Right lobe of liver (tissue), 6 donors: ENCODE measurements at regions not wholly inside any gene's neighbourhood (a gene's known extent, or its start where the extent isn't known, plus 50 kb on each side); places are given as distances from the start of the nearest gene placed in this dataset.
"Not testable (repeated sequence)": the region's sequence is repeated elsewhere in the genome, so short reads cannot be mapped to it uniquely, and the experiment has no call there.

Source experiments
- ATAC-seq, 4 donors: fragments of 200-7000 bp; cut with Tn5 transposase; one replicate each; pipeline ENCODE4 v1.9.1; 2020; ENCODE audit warnings: mild to moderate bottlenecking in 4 of 4, moderate library complexity in 4 of 4
- DNase-seq, 3 donors: peaks; one replicate each; pipeline ENCODE4 v3.0.0-alpha.2; 2020
- H3K27ac ChIP-seq, 3 donors: fragments of 200-600 bp; one replicate each; pipeline ENCODE4 v1.8.0; 2022
- H3K27me3 ChIP-seq, 2 donors: fragments of 200-600 bp; one replicate each; pipeline ENCODE4 v1.8.0; 2022
- H3K36me3 ChIP-seq, 4 donors: fragments of 200-600 bp; sonication (generic) in 1 of 4; one replicate each; pipeline versions ENCODE4 v1.5.1 to v1.8.0; 2017 to 2022; ENCODE audit warnings: control low read depth in 1 of 4
- H3K4me1 ChIP-seq, 4 donors: fragments of 200-600 bp; sonication (generic) in 1 of 4; one replicate each; pipeline versions ENCODE4 v1.5.1 to v1.8.0; 2017 to 2022; ENCODE audit warnings: control low read depth in 1 of 4
- H3K4me3 ChIP-seq, 3 donors: fragments of 200-600 bp; one replicate each; pipeline ENCODE4 v1.8.0; 2022
- H3K9me3 ChIP-seq, 4 donors: fragments of 200-600 bp; sonication (generic) in 1 of 4; one replicate each; pipeline versions ENCODE4 v1.5.1 to v1.8.0; 2017 to 2022; ENCODE audit warnings: control low read depth in 1 of 4
- POLR2A ChIP-seq: fragments of 450-650 bp; IDR thresholded peaks from one replicate; pipeline ENCODE4 v1.6.1; 2017; ENCODE audit warnings: antibody characterized with exemption, mild to moderate bottlenecking
- WGBS: methylation state at CpG from one replicate; pipeline ENCODE4 v1.1.6; 2018; ENCODE audit warnings: low coverage, low lambda C conversion rate; ENCODE audit not compliant: insufficient coverage; ENCODE audit errors: missing lambda C conversion rate; 5-methylcytosine and 5-hydroxymethylcytosine counted together
- intact Hi-C, 2 donors: fragments of 100-400 bp; cut with DNase I; formaldehyde crosslinking; loops; one replicate each; pipeline versions ENCODE4 v1.11.2 to v1.14.1; 2022
- TF ChIP-seq, protein P1 (sequence below), 4 donors: fragments of 200-600 bp in 3 of 4; fragments of 450-650 bp in 1 of 4; IDR thresholded peaks; one replicate each; pipeline versions ENCODE4 v1.5.1 to v1.8.0; 2016 to 2022; ENCODE audit warnings: antibody characterized with exemption in 4 of 4, mild to moderate bottlenecking in 2 of 4
- donor health status: DM: no; HTN: yes; CAD: no.
- donor health status: DM: no; HTN: no; CAD: no.
- donor health status: DM: no; HTN: no; CAD: no.
- donor health status: DM: no; HTN: yes; CAD: no.
- donor health status: DM: no; HTN: yes; CAD: no.

DNA sequence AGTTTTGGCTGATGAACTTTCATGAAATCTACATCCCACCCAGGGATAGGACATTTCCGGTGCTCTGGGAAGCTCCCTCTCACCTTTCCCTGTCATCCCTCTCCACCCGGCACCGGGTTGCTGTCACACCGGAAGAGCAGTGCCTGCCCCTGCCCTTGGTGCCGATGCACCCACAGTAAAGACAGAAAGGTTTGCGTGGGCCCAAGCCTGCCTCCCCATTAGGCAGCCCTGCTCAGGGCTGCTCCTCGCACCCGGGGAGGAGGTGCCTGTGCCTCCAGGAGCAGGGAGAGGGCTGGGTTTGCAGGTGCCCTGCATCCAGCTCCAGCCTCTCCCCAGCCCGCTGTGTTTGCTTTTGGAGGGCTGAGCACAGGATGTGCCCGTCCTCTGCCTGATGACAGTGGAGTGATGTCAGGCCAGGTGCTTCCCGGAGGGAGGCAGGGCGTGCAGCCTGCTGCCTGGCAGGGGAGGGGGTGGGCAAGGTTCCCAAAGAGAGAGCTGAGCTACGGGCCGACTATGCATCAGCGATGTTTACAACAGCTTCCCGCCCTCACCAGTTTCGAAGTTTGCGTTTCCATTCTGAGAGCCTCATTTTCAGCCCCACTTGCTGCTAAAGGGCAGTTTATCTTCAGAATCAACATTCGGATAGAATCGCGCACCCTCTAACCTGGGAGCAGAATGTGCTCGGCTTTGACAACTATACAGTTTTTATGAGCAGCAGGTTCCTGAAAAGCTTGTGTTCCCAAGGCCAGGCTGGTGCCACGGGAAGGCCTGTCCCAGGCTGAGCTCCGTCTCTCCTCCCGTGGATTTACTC, 83.2 kb upstream of the CLDN5 start:
- intact Hi-C loops = no loop called here
- ATAC-seq = peak; percentile 69 to 88 (median 80)
- H3K27ac ChIP-seq = peak overlapping the region; percentile 94 to 99 (median 99)

DNA sequence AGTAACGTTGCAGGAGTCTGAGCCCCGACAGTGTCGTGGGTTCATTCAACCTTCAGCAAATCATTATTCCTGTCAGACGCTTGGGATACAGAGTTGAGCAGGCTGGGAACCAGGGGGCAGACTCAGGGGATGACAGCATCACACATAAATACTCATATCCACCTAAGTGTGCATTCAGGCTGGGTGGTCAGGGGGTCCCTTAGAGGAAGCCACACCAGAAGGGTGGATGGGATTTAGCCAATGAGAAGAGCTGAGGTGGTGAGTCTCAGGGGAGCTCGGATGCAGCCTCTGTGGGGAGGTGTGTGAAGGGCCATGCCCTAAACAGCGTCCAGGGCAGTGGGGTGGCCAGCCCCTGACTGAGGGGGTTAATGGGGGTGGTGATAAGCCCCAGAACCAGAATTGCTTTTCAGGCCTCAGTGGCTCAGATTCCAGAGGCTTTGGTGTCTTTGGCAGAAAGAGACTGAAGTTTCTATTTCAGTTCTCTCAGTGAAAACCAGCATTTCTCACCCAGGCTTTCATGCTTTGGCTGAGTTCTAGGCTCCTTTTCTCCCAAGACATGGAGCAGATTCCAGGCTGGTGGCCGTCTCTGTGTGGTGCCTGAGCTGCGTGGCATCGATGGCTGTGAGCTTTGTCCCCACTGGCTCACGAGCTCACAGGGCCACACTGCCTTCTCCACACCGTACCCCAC, 83.9 kb upstream of the CLDN5 start:
- DNase-seq (no peak), ATAC-seq (no peak)
- TF ChIP-seq, protein P1, sequence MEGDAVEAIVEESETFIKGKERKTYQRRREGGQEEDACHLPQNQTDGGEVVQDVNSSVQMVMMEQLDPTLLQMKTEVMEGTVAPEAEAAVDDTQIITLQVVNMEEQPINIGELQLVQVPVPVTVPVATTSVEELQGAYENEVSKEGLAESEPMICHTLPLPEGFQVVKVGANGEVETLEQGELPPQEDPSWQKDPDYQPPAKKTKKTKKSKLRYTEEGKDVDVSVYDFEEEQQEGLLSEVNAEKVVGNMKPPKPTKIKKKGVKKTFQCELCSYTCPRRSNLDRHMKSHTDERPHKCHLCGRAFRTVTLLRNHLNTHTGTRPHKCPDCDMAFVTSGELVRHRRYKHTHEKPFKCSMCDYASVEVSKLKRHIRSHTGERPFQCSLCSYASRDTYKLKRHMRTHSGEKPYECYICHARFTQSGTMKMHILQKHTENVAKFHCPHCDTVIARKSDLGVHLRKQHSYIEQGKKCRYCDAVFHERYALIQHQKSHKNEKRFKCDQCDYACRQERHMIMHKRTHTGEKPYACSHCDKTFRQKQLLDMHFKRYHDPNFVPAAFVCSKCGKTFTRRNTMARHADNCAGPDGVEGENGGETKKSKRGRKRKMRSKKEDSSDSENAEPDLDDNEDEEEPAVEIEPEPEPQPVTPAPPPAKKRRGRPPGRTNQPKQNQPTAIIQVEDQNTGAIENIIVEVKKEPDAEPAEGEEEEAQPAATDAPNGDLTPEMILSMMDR (IDR thresholded peaks at IDR 0.05) = no peak
- TF ChIP-seq POLR2A = no peak
- 55% methylated on average over 4 of the region's 11 CpGs for WGBS
- Histone ChIP-seq H3K4me3 (no peak overlapping the region), H3K27ac (peak overlapping the region; percentile 87 to 99 (median 99)), H3K4me1 (peaks cover 0 to 46% (median 22%) of the 10 kb centered on the region in 4 donors), H3K9me3 (no peaks in the 10 kb centered on the region), H3K27me3 (no peaks in the 10 kb centered on the region), H3K36me3 (no peaks in the 10 kb centered on the region)
- intact Hi-C loops = no loop called here

More for the DNA sequence above, 83.2 kb upstream of the CLDN5 start:
- H3K36me3 ChIP-seq = no peaks in the 10 kb centered on the region
- H3K27me3 ChIP-seq = no peaks in the 10 kb centered on the region
- H3K4me1 ChIP-seq = peaks cover 0 to 49% (median 24%) of the 10 kb centered on the region in 4 donors
- no peaks in the 10 kb centered on the region for H3K9me3 ChIP-seq
- WGBS = 18% methylated on average over 16 of the region's 25 CpGs
- peak; percentile 93 to 97 (median 96) for DNase-seq
- TF ChIP-seq, protein P1 (IDR thresholded peaks at IDR 0.05) = no peak
- TF ChIP-seq POLR2A = peak; percentile 91
- peak overlapping the region in 1 of 3 donors; percentile 12 for H3K4me3 ChIP-seq

DNA sequence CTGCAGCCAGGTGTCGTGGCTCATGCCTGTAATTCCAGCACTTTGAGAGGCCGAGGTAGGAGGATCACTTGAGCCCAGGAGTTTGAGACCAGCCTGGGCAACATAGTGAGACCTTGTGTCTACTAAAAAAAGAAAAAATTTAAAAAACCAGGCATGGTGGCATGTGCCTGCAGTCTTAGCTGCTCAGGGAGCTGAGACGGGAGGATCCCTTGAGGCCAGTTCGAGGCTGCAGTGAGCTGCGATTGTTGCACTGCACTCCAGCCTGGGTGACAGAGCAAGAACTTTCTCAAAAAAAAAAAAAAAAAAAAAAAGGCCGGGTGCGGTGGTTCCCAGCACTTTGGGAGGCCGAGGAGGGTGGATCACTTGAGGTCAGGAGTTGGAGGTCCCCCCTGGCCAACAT, 85.5 kb upstream of the CLDN5 start:
- H3K36me3 ChIP-seq, intact Hi-C loops, H3K27ac ChIP-seq, H3K4me3 ChIP-seq, H3K9me3 ChIP-seq, DNase-seq, ATAC-seq, H3K27me3 ChIP-seq: not testable (repeated sequence)
- peaks cover 0 to 33% (median 16%) of the 10 kb centered on the region in 4 donors for H3K4me1 ChIP-seq
- 96% methylated on average over 2 of the region's 8 CpGs for WGBS

GRCh38 chr22:19610518-19611253, 86.5 kb upstream of the CLDN5 start:
- DNase-seq (no peak), ATAC-seq (no peak)
- TF ChIP-seq, protein P1 (IDR thresholded peaks at IDR 0.05) = no peak
- TF ChIP-seq POLR2A = no peak
- intact Hi-C loops = no loop called here
- WGBS = 61% methylated on average over 7 of the region's 14 CpGs
- Histone ChIP-seq H3K36me3 (no peaks in the 10 kb centered on the region), H3K27ac (no peak overlapping the region), H3K4me3 (no peak overlapping the region), H3K27me3 (no peaks in the 10 kb centered on the region), H3K4me1 (peaks cover 0 to 23% (median 11%) of the 10 kb centered on the region in 4 donors), H3K9me3 (no peaks in the 10 kb centered on the region)
